GM10266 (cell line): ENCODE measurements at regions not wholly inside any gene's neighbourhood (a gene's known extent, or its start where the extent isn't known, plus 50 kb on each side); places are given as distances from the start of the nearest gene placed in this dataset.
A peak's percentile ranks its signal among the peaks of the same experiment; 100 is the strongest.

Source experiments
- DNase-seq: peaks from one replicate; pipeline ENCODE4 v3.0.0; 2012; ENCODE audit errors: extremely low spot score
- TF ChIP-seq, protein P1 (sequence below): IDR thresholded peaks from 2 replicates; pipeline ENCODE4 v1.5.1; 2012; ENCODE audit warnings: mild to moderate bottlenecking, low read depth; ENCODE audit not compliant: control insufficient read depth, insufficient read depth; ENCODE audit errors: missing control alignments

DNA sequence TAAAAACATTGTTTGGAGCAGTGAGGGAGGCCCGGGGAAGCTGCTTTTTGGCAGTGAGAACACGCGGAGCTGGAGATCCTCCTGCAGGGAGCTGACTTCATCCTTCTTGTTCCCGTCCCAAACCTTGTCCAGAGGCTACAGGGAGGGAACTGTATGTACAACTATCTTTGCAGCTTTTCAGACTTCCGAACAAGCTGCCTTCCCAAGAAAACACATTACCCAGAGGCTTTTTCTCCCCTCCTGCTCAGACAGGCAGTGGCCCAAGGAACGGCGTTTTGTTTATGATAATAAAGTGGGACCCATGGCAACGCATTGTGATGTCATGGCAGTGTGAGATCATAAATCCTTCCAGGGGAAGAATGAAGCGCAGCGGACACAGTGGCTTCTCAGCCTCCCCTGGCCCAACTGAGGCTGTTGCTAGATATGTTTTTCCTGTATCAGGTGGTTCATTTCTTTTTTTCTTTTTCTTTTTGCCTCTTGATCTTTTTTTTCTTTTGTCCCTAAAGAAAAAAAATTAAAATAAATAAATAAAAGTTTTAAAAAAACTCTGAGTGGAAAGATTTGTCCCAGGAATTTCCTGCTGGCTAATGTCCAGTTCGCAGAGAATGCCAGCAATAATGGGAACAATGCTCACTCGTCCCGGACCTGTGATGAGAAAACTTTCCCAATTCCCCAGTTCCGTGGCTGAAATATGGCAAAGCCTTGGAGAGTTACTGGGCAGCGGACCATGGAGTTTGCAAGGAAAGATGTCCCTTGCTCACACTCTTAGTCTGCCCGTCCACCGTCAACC lies 103.4 kb upstream of the MAP1LC3B2 start:
- TF ChIP-seq, protein P1, sequence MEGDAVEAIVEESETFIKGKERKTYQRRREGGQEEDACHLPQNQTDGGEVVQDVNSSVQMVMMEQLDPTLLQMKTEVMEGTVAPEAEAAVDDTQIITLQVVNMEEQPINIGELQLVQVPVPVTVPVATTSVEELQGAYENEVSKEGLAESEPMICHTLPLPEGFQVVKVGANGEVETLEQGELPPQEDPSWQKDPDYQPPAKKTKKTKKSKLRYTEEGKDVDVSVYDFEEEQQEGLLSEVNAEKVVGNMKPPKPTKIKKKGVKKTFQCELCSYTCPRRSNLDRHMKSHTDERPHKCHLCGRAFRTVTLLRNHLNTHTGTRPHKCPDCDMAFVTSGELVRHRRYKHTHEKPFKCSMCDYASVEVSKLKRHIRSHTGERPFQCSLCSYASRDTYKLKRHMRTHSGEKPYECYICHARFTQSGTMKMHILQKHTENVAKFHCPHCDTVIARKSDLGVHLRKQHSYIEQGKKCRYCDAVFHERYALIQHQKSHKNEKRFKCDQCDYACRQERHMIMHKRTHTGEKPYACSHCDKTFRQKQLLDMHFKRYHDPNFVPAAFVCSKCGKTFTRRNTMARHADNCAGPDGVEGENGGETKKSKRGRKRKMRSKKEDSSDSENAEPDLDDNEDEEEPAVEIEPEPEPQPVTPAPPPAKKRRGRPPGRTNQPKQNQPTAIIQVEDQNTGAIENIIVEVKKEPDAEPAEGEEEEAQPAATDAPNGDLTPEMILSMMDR = no peak
- no peak for DNase-seq

DNA sequence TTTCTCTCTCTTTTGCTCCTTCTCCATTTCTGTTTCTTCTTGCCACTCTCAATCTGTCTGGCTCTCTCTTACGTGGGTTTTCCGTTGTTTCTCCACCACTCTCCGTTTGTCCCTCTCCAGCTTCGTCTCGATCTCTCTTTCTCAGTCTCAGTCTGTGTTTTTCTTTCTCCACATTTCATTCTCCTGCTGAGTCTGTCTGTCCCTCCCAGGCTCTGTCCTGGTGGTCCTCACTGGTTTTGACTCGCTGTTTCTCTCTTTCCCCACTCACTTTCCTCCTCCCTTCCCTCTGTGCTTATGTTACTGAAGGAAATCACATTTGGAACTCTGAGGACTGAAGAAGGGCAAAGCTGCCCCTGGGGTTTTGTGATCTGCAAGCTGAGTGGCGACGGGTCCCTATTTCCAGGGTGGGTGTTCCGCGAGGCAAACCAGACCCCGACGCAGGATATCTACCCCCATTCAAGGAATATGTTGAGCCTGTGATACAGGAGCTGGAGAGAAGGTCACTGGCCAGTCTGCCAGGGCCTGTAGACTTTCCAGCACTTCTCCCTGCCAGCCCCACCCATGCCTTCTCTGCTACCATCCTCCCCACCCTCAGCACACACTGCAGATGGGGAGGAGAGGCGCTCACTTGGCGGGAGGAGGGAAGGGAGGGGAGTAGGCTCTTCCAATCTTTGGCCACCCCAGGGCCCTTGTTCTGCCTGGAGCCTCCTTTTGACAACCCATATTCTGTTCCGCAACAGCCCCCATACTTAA lies 102.7 kb upstream of the MAP1LC3B2 start:
- TF ChIP-seq, protein P1 = no peak
- DNase-seq = no peak

DNA sequence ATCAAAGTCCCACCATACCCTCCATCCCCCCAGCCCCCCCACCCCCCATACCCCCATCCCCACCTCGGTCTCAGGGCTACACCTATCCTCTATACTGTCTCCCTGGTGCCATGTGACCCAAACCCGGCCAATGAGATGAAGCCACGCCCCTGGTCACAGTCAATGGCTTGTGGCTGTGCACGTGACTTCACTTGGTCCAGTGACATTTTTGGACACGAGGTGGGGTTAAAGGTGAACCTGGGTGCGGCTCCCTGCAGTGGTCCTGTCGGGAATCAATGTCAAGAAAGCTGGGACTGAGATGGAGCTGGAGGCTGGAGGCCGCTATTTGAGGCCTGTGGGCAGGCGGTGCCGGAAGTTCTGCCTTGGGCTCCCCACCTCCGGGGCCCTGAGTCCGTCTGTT lies 100.7 kb upstream of the MAP1LC3B2 start:
- TF ChIP-seq, protein P1 = no peak
- no peak for DNase-seq

DNA sequence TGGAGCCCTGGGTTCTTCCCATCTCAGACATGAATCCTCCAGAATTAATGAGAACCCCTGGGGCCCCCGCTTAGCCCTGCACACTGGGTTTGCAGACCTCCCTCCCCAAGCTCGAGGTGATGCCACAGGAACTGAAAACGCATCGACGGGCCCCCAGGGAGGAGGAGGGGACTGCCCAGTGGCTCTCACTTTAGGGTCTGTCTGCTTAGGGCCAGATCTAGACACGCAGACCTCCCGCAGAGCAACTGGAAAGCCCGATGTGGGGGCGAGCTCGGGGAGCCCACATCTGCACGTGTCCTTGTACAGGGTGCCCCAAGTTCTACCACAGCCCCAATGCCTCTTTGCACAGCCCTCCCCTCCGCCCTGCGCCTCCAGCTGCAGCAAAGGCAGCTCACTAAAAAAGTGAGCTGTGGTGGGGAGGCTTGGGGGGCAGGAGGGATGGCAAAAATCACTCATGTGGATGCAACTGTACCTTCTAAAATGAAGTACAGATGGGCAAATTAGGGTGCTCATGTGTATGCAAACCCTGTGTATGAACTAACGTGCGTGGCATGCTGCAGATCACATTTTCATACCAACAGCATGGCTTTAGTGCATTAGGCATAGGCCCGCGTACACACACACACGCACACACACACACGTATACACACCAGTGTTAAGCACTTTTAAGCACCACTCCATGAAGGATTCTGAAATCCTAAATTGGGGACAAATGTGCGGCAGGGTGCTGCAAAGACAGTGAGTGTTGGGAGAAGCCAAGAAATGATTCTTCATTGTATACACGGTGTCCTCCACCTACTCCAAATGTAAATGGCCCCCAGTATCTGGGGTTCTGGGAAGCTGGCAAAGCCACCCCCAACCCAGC lies 99.9 kb upstream of the MAP1LC3B2 start:
- DNase-seq = peak; percentile 46
- TF ChIP-seq, protein P1 = no peak

DNA sequence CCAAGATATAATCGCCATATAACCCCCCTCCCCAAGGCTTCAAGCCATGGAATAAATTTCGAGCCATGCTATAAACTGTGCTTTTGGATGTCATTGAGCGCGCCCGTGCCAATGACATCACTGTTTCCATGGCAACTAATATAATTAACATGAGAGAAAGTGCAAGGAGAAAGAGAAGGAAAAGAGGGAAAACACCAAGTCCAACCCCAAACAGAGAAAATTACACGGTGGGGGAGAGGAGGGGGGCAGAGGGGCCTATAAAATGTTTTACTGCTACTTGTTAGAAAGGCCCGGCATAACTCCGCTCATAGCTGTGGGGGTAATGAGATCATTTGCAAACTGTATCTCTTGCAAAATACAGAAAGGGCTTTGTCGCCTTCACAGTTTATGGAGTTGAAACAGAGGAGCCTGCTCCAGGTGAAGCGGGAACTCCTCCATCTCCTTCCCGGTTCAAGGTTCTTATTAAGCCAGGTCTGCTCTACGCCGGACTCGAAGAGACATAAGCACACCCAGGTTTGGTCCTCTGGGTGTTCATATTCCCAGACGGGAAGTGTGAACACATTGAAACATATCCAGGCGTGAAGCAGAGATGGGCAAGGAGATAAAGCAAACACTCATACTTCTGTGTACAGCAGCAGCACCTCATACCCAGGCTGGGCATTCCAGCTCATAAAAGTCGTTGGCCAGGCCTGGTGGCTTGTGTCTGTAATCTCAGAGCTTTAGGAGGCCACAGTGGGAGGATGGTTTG lies 99.1 kb upstream of the MAP1LC3B2 start:
- DNase-seq = no peak
- TF ChIP-seq, protein P1 = no peak

DNA sequence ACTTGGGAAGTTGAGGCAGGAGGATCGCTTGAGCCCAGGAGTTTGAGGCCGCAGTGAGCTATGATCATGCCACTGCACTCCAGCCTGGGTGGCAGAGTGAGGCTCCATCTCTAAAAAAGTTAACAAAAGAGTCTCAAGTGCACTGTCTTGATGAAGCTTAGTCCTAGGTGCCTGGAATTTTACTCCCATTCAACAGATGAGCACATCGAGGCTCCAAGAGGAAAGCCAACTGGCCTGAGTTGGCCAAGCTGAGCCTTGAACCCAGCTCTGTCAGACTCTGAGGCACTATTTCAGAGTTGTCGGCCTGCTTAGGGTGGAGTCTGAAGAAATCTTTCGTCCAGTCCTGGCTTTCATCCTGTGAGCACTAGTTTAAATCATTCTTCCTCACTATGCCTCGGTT lies 98.1 kb upstream of the MAP1LC3B2 start:
- TF ChIP-seq, protein P1 = no peak
- DNase-seq = no peak
